ENCODE measurements at regions not wholly inside any gene's neighbourhood (a gene's known extent, or its start where the extent isn't known, plus 50 kb on each side); places are given as distances from the start of the nearest gene placed in this dataset.

- no peak for TF ChIP-seq CTCF (IDR thresholded peaks at IDR 0.05)
- TF ChIP-seq AFF4 (CRISPR knock-in tag; IDR thresholded peaks at IDR 0.05; ENCODE audit: borderline replicate concordance): no peak
- no peak for TF ChIP-seq ZNF138 (CRISPR knock-in tag; conservative IDR thresholded peaks at IDR 0.05)
- no peak for TF ChIP-seq ZBTB21 (CRISPR knock-in tag; IDR thresholded peaks at IDR 0.05; ENCODE audit: borderline replicate concordance)
- no peak for TF ChIP-seq ZNF281 (CRISPR knock-in tag; IDR thresholded peaks at IDR 0.05)
- TF ChIP-seq ZBTB43 (CRISPR knock-in tag; IDR thresholded peaks at IDR 0.05): no peak
- TF ChIP-seq STAT6 (CRISPR knock-in tag; conservative IDR thresholded peaks at IDR 0.05; ENCODE audit: low read depth): no peak
These were observed 482.1 kb upstream of the RGS18 start for GRCh38 chr1:191675856-191676783.
